Left cardiac atrium (tissue), 4 donors: ENCODE measurements at regions not wholly inside any gene's neighbourhood (a gene's known extent, or its start where the extent isn't known, plus 50 kb on each side); places are given as distances from the start of the nearest gene placed in this dataset.
A peak's percentile ranks its signal among the peaks of the same experiment; 100 is the strongest.

Experiments used
- ATAC-seq, 2 donors: fragments of 200-7000 bp; cut with Tn5 transposase; one replicate each; pipeline ENCODE4 v1.9.1; 2020; ENCODE audit warnings: mild to moderate bottlenecking in 2 of 2, moderate library complexity in 2 of 2
- DNase-seq: peaks from one replicate; pipeline ENCODE4 v3.0.0-alpha.2; 2020
- intact Hi-C, 2 donors: fragments of 100-400 bp; cut with DNase I; formaldehyde crosslinking; loops; one replicate each; pipeline versions ENCODE4 v1.14.1 to v1.15.1; 2022 to 2023
- donor health status: DM: no; HTN: yes; CAD: no.
- donor health status: DM: no; HTN: yes; CAD: no; lungs with severe emphysema.
- donor health status: DM: yes; HTN: yes; CAD: no.
- donor health status: Dilated cardiomyopathy.

GRCh38 chr16:6667393-6667792, 665.3 kb upstream of the RBFOX1 start:
- intact Hi-C loops = no loop called here
- ATAC-seq (no peak), DNase-seq (no peak)

GRCh38 chr16:6665126-6665525, 667.5 kb upstream of the RBFOX1 start:
- DNase-seq (no peak), ATAC-seq (no peak)
- intact Hi-C loops = no loop called here

- DNase-seq (no peak), ATAC-seq (no peak)
- intact Hi-C loops = no loop called here
Measured at GRCh38 chr16:6663668-6664067, 669.0 kb upstream of the RBFOX1 start.

GRCh38 chr16:6656760-6657159, 675.9 kb upstream of the RBFOX1 start:
- DNase-seq = no peak
- no peak for ATAC-seq
- intact Hi-C loops = loop anchor here in 1 of 2 donors (10.0 kb wide), 1 partner anchor 52 kb away; no protein-coding TSS in a partner anchor

GRCh38 chr16:6646891-6647290, 685.8 kb upstream of the RBFOX1 start:
- intact Hi-C loops = loop anchor here in 1 of 2 donors (10.0 kb wide), 1 partner anchor 1142 kb away; no protein-coding TSS in a partner anchor
- no peak for ATAC-seq
- no peak for DNase-seq

GRCh38 chr16:6645768-6646568, 686.7 kb upstream of the RBFOX1 start:
- intact Hi-C loops = loop anchor here in 1 of 2 donors (10.0 kb wide), 1 partner anchor 1141 kb away; no protein-coding TSS in a partner anchor
- ATAC-seq (no peak), DNase-seq (no peak)

- ATAC-seq (no peak), DNase-seq (no peak)
- intact Hi-C loops = loop anchor here in 1 of 2 donors (5.0 to 10.0 kb wide), 2 partner anchors 1140 to 1408 kb away; no protein-coding TSS in a partner anchor
Measured at GRCh38 chr16:6644916-6645315, 687.7 kb upstream of the RBFOX1 start.

- intact Hi-C loops = loop anchor here in 1 of 2 donors (5.0 to 10.0 kb wide), 2 partner anchors 1138 to 1406 kb away; no protein-coding TSS in a partner anchor
Measured at GRCh38 chr16:6643080-6643686, 689.5 kb upstream of the RBFOX1 start.

GRCh38 chr16:6642271-6642670, 690.4 kb upstream of the RBFOX1 start:
- ATAC-seq = no peak
- no peak for DNase-seq
- intact Hi-C loops = loop anchor here in 1 of 2 donors (5.0 to 10.0 kb wide), 2 partner anchors 1137 to 1405 kb away; no protein-coding TSS in a partner anchor

More at GRCh38 chr16:6643080-6643686, 689.5 kb upstream of the RBFOX1 start:
- peak; percentile 23 for DNase-seq
- ATAC-seq = no peak

GRCh38 chr16:6641091-6641490, 691.6 kb upstream of the RBFOX1 start:
- ATAC-seq (no peak), DNase-seq (no peak)
- intact Hi-C loops = loop anchor here in 1 of 2 donors (5.0 to 10.0 kb wide), 2 partner anchors 1136 to 1404 kb away; no protein-coding TSS in a partner anchor

GRCh38 chr16:6636457-6636856, 696.2 kb upstream of the RBFOX1 start:
- intact Hi-C loops = no loop called here
- DNase-seq = no peak
- ATAC-seq = no peak

GRCh38 chr16:6634151-6634550, 698.5 kb upstream of the RBFOX1 start:
- no peak for ATAC-seq
- intact Hi-C loops = no loop called here
- DNase-seq = no peak

GRCh38 chr16:6633456-6633855, 699.2 kb upstream of the RBFOX1 start:
- intact Hi-C loops = no loop called here
- no peak for ATAC-seq

GRCh38 chr16:6629110-6629509, 703.5 kb upstream of the RBFOX1 start:
- intact Hi-C loops = no loop called here
- ATAC-seq (no peak), DNase-seq (no peak)

More at GRCh38 chr16:6633456-6633855, 699.2 kb upstream of the RBFOX1 start:
- DNase-seq = no peak

- intact Hi-C loops = no loop called here
- ATAC-seq (no peak), DNase-seq (no peak)
Measured at GRCh38 chr16:6625606-6626005, 707.0 kb upstream of the RBFOX1 start.

- DNase-seq = no peak
- intact Hi-C loops = no loop called here
- ATAC-seq = no peak
Measured at GRCh38 chr16:6618874-6619273, 713.8 kb upstream of the RBFOX1 start.

GRCh38 chr16:6616746-6617145, 715.9 kb upstream of the RBFOX1 start:
- no peak for DNase-seq
- no peak for ATAC-seq
- intact Hi-C loops = no loop called here

- DNase-seq = no peak
- intact Hi-C loops = no loop called here
- ATAC-seq = no peak
Measured at GRCh38 chr16:6615636-6616035, 717.0 kb upstream of the RBFOX1 start.

GRCh38 chr16:6611535-6611934, 721.1 kb upstream of the RBFOX1 start:
- ATAC-seq = no peak
- intact Hi-C loops = no loop called here
- DNase-seq = no peak

- no peak for DNase-seq
- intact Hi-C loops = loop anchor here in 1 of 2 donors (10.0 kb wide), 1 partner anchor 49 kb away; no protein-coding TSS in a partner anchor
- no peak for ATAC-seq
Measured at GRCh38 chr16:6605490-6605889, 727.2 kb upstream of the RBFOX1 start.
